Endodermal cell (in vitro differentiated cells): ENCODE measurements at regions not wholly inside any gene's neighbourhood (a gene's known extent, or its start where the extent isn't known, plus 50 kb on each side); places are given as distances from the start of the nearest gene placed in this dataset.
A peak's percentile ranks its signal among the peaks of the same experiment; 100 is the strongest.

Experiments used
- DNase-seq: peaks from one replicate; pipeline ENCODE4 v3.0.0-alpha.2; 2017
- H3K27ac ChIP-seq: 2 replicates; pipeline ENCODE4 v1.5.1; 2013; ENCODE audit warnings: mild to moderate bottlenecking, low read depth, low read length, moderate library complexity
- H3K27me3 ChIP-seq: 2 replicates; pipeline ENCODE4 v1.6.1; 2013; ENCODE audit warnings: mild to moderate bottlenecking, low read length, moderate library complexity; ENCODE audit not compliant: insufficient read depth, control insufficient read depth, poor library complexity, severe bottlenecking
- H3K36me3 ChIP-seq: 2 replicates; pipeline ENCODE4 v1.7.0; 2013; ENCODE audit warnings: mild to moderate bottlenecking, low read length, moderate library complexity; ENCODE audit not compliant: control insufficient read depth, insufficient read depth
- H3K4me1 ChIP-seq: one replicate; pipeline ENCODE4 v1.7.0; 2013; ENCODE audit warnings: low read length; ENCODE audit not compliant: control insufficient read depth, insufficient read depth
- H3K4me3 ChIP-seq: 2 replicates; pipeline ENCODE4 v1.5.1; 2013; ENCODE audit warnings: mild to moderate bottlenecking, low read length, moderate library complexity
- H3K9ac ChIP-seq: 2 replicates; pipeline ENCODE4 v1.6.1; 2013; ENCODE audit warnings: mild to moderate bottlenecking, low read length, moderate library complexity; ENCODE audit not compliant: poor library complexity, severe bottlenecking; ENCODE audit errors: extremely low read depth
- H3K9me3 ChIP-seq: 2 replicates; pipeline ENCODE4 v1.6.1; 2013; ENCODE audit warnings: mild to moderate bottlenecking, low read length, moderate library complexity; ENCODE audit not compliant: control insufficient read depth
- H3K27ac Mint-ChIP-seq: 2 replicates; pipeline ENCODE4 v1.8.0; 2020; ENCODE audit warnings: mixed read lengths
- H3K27me3 Mint-ChIP-seq: 2 replicates; pipeline ENCODE4 v1.8.0; 2021; ENCODE audit warnings: mild to moderate bottlenecking, mixed read lengths; ENCODE audit not compliant: insufficient read depth
- H3K36me3 Mint-ChIP-seq: 2 replicates; pipeline ENCODE4 v1.8.0; 2020; ENCODE audit warnings: low read depth, mixed read lengths
- H3K4me1 Mint-ChIP-seq: 2 replicates; pipeline ENCODE4 v1.8.0; 2020; ENCODE audit warnings: mixed read lengths
- H3K4me3 Mint-ChIP-seq: 2 replicates; pipeline ENCODE4 v1.8.0; 2020; ENCODE audit warnings: mild to moderate bottlenecking, moderate library complexity, mixed read lengths
- H3K9me3 Mint-ChIP-seq: 2 replicates; pipeline ENCODE4 v1.8.0; 2020; ENCODE audit warnings: mild to moderate bottlenecking, mixed read lengths
- CTCF ChIP-seq: fragments of 200-600 bp; sonication (generic); conservative IDR thresholded peaks from 2 replicates; pipeline ENCODE4 v1.5.0; 2021; ENCODE audit warnings: antibody characterized with exemption, mild to moderate bottlenecking
- WGBS, 2 experiments: methylation state at CpG; one replicate each; pipeline versions ENCODE4 v1.1.5 to v1.1.7; 2013; ENCODE audit warnings: missing lambda C conversion rate in 2 of 2, mixed read lengths in 1 of 2; ENCODE audit not compliant: insufficient coverage in 1 of 2, insufficient read length in 1 of 2; 5-methylcytosine and 5-hydroxymethylcytosine counted together

DNA sequence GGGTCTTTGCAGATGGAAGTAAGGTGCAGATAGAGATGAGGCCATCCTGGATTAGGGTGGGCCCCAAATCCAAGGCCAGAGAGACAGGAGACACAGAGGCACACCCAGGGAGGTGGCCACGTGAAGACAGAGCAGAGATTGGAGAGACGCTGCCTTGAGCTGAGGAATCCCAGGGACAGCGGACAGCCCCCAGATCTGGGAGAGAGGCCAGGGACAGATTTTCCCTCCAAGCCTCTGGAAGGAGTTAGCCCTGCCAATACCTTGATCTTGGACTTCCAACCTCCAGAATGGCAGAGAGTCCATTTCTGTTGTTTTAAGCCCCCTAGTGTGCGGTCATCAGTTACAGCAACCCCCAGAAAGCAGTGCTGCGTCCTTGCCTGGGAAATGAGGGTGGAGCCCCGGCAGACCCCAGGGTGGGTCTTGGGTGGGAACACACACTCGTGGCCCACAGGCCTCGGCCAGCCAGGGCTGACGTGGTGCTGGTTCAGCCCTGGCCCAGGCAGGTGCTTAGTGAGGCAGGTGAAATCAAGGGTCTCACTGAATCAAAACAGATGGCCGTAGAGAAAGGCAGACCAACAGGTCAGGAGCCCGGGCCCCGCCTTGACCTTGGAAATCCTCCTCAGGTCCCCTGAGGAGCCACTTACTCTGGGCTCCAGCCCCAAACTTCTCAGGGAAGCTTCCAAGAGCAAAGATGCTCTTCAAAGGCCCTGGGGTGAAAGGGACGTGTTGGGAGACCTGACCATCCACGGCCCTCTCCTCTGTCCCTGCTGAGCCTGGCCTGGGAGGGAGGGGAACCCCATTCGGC lies 169.3 kb downstream of the RBFOX3 start:
- Histone ChIP-seq H3K27ac (no peak overlapping the region), H3K9me3 (no peaks in the 10 kb centered on the region), H3K4me3 (no peak overlapping the region), H3K36me3 (no peaks in the 10 kb centered on the region), H3K27me3 (no peaks in the 10 kb centered on the region), H3K4me1 (no peaks in the 10 kb centered on the region), H3K9ac (no peak overlapping the region)
- no peak for DNase-seq
- Mint-ChIP-seq H3K9me3 (no peaks in the 10 kb centered on the region), H3K36me3 (no peaks in the 10 kb centered on the region), H3K4me1 (no peaks in the 10 kb centered on the region), H3K27me3 (no peaks in the 10 kb centered on the region), H3K27ac (peak overlapping the region; percentile 37), H3K4me3 (no peak overlapping the region)
- WGBS, 2 experiments: 87 to 88% methylated on average over 4 to 15 of the region's 15 CpGs
- no peak for TF ChIP-seq CTCF

- H3K27me3 Mint-ChIP-seq: no peaks in the 10 kb centered on the region
- H3K36me3 ChIP-seq: no peaks in the 10 kb centered on the region
- H3K27me3 ChIP-seq: no peaks in the 10 kb centered on the region
- H3K9ac ChIP-seq: no peak overlapping the region
- no peaks in the 10 kb centered on the region for H3K36me3 Mint-ChIP-seq
- no peak overlapping the region for H3K27ac Mint-ChIP-seq
- H3K27ac ChIP-seq: no peak overlapping the region
- no peak overlapping the region for H3K4me3 ChIP-seq
- H3K9me3 ChIP-seq: no peaks in the 10 kb centered on the region
- no peak for DNase-seq
- no peaks in the 10 kb centered on the region for H3K9me3 Mint-ChIP-seq
- no peaks in the 10 kb centered on the region for H3K4me1 ChIP-seq
- H3K4me1 Mint-ChIP-seq: peaks cover 7% of the 10 kb centered on the region
- WGBS, 2 experiments: 86 to 87% methylated on average over 9 to 14 of the region's 14 CpGs
- no peak for TF ChIP-seq CTCF
- H3K4me3 Mint-ChIP-seq: no peak overlapping the region
These were observed 170.6 kb downstream of the RBFOX3 start for GRCh38 chr17:79440251-79440650.

GRCh38 chr17:79439493-79439892 lies 171.4 kb downstream of the RBFOX3 start:
- Mint-ChIP-seq H3K4me1 (peaks cover 7% of the 10 kb centered on the region), H3K27me3 (no peaks in the 10 kb centered on the region), H3K27ac (no peak overlapping the region), H3K9me3 (no peaks in the 10 kb centered on the region), H3K36me3 (no peaks in the 10 kb centered on the region), H3K4me3 (no peak overlapping the region)
- no peak overlapping the region for H3K27ac ChIP-seq
- no peaks in the 10 kb centered on the region for H3K4me1 ChIP-seq
- H3K27me3 ChIP-seq: no peaks in the 10 kb centered on the region
- H3K9me3 ChIP-seq: no peaks in the 10 kb centered on the region
- no peak overlapping the region for H3K9ac ChIP-seq
- 92 to 95% methylated on average over 6 of the region's 6 CpGs for WGBS, 2 experiments
- TF ChIP-seq CTCF: no peak
- no peaks in the 10 kb centered on the region for H3K36me3 ChIP-seq
- no peak for DNase-seq
- no peak overlapping the region for H3K4me3 ChIP-seq
